Panc1 (cell line): ENCODE measurements at regions not wholly inside any gene's neighbourhood (a gene's known extent, or its start where the extent isn't known, plus 50 kb on each side); places are given as distances from the start of the nearest gene placed in this dataset.

Source experiments
- POLR2AphosphoS5 ChIP-seq: IDR thresholded peaks from 2 replicates; pipeline ENCODE4 v1.6.1; 2012; ENCODE audit warnings: mild to moderate bottlenecking, low read depth, low read length, moderate library complexity
- TF ChIP-seq, protein P1 (sequence below): fragments of 450-650 bp; IDR thresholded peaks from 2 replicates; pipeline ENCODE4 v1.5.1; 2017; ENCODE audit warnings: mild to moderate bottlenecking

DNA sequence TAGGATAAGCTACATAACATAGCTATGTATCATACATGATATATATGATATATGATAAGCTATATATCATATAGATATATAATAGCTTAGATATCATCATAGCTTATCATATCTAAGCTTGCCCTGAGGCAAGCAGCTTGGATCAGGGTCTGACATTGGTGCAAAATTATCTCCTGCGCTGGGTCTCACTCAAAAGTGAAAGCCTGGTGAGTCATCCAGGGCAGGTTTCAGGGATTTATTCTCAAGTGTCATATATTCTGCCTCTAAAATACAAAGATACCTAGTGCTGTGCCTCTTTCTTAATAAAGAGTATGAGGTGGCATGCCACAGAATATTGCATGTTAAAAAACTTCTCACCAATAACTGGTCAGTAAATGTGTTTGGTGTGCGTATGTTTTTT, 105.9 kb downstream of the CDC14C start:
- TF ChIP-seq, protein P1, sequence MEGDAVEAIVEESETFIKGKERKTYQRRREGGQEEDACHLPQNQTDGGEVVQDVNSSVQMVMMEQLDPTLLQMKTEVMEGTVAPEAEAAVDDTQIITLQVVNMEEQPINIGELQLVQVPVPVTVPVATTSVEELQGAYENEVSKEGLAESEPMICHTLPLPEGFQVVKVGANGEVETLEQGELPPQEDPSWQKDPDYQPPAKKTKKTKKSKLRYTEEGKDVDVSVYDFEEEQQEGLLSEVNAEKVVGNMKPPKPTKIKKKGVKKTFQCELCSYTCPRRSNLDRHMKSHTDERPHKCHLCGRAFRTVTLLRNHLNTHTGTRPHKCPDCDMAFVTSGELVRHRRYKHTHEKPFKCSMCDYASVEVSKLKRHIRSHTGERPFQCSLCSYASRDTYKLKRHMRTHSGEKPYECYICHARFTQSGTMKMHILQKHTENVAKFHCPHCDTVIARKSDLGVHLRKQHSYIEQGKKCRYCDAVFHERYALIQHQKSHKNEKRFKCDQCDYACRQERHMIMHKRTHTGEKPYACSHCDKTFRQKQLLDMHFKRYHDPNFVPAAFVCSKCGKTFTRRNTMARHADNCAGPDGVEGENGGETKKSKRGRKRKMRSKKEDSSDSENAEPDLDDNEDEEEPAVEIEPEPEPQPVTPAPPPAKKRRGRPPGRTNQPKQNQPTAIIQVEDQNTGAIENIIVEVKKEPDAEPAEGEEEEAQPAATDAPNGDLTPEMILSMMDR: no peak
- no peak for TF ChIP-seq POLR2AphosphoS5
